H1 (cell line): ENCODE measurements at regions not wholly inside any gene's neighbourhood (a gene's known extent, or its start where the extent isn't known, plus 50 kb on each side); places are given as distances from the start of the nearest gene placed in this dataset.

Source experiments
- CTCF ChIA-PET: fragments of 300-600 bp; sonication (Branson Sonifier 250); formaldehyde crosslinking; loops from one replicate; lab custom pipeline; 2021; ENCODE audit not compliant: partially characterized antibody; lab: Charles Lee
- POLR2A ChIA-PET: fragments of 300-600 bp; sonication (Branson Sonifier 250); formaldehyde crosslinking; loops from one replicate; lab custom pipeline; 2021; ENCODE audit warnings: inconsistent platforms; ENCODE audit not compliant: partially characterized antibody; lab: Charles Lee
- DNase-seq, 2 experiments: peaks; one replicate each; pipeline versions ENCODE4 v3.0.0 to v3.0.0-alpha.2; 2010 to 2022; ENCODE audit warnings: low spot score in 2 of 2, low read depth in 1 of 2, mixed read lengths in 1 of 2
- FAIRE-seq: peaks from 2 replicates; lab custom pipeline; 2011; peaks lifted over from hg19 to GRCh38; lab: Jason Lieb, UNC
- H2AFZ ChIP-seq: 2 replicates; pipeline ENCODE4 v1.8.1; 2012; ENCODE audit warnings: low read length, inconsistent platforms
- H2AK5ac ChIP-seq: 2 replicates; pipeline ENCODE4 v1.6.1; 2013; ENCODE audit warnings: low read depth, low read length
- H2BK120ac ChIP-seq: replicated peaks from 2 replicates; pipeline ENCODE3; 2013; ENCODE audit warnings: low read depth, low read length, inconsistent platforms
- H2BK12ac ChIP-seq: 2 replicates; pipeline ENCODE4 v1.6.1; 2013; ENCODE audit warnings: low read depth, low read length
- H2BK15ac ChIP-seq: 2 replicates; pipeline ENCODE4 v1.6.1; 2013; ENCODE audit warnings: low read length
- H2BK20ac ChIP-seq: 2 replicates; pipeline ENCODE4 v1.6.1; 2013; ENCODE audit warnings: low read length
- H2BK5ac ChIP-seq: 2 replicates; pipeline ENCODE4 v1.6.1; 2013; ENCODE audit warnings: low read depth, low read length
- H3K14ac ChIP-seq: 2 replicates; pipeline ENCODE4 v1.6.1; 2013; ENCODE audit warnings: inconsistent platforms; ENCODE audit not compliant: insufficient read length
- H3K18ac ChIP-seq: 2 replicates; pipeline ENCODE4 v1.6.1; 2013; ENCODE audit warnings: low read length; ENCODE audit errors: extremely low read depth
- H3K23ac ChIP-seq: 2 replicates; pipeline ENCODE4 v1.6.1; 2013; ENCODE audit warnings: inconsistent platforms; ENCODE audit not compliant: insufficient read length
- H3K23me2 ChIP-seq: 2 replicates; pipeline ENCODE4 v1.6.1; 2013; ENCODE audit warnings: low read depth, low read length
- H3K27ac ChIP-seq: 2 replicates; pipeline ENCODE4 v1.6.1; 2011; ENCODE audit warnings: low read depth, low read length, inconsistent platforms
- H3K27me3 ChIP-seq, 4 experiments: replicated peaks in 1 of 4; 1 replicate in 1 of 4; 2 replicates in 3 of 4; pipeline versions ENCODE4 v1.6.1 to v1.8.1; 2011 to 2013; ENCODE audit warnings: low read length in 3 of 4, mild to moderate bottlenecking in 3 of 4, inconsistent platforms in 2 of 4, mixed read lengths in 2 of 4, moderate library complexity in 1 of 4; ENCODE audit not compliant: control insufficient read depth in 3 of 4, insufficient read depth in 3 of 4; ENCODE audit errors: extremely low read depth in 1 of 4
- H3K36me3 ChIP-seq, 4 experiments: 2 replicates each; pipeline versions ENCODE4 v1.6.1 to v1.8.1; 2011 to 2013; ENCODE audit warnings: mild to moderate bottlenecking in 4 of 4, low read length in 3 of 4, moderate library complexity in 2 of 4, control low read depth in 1 of 4, inconsistent platforms in 1 of 4; ENCODE audit not compliant: insufficient read depth in 4 of 4, control insufficient read depth in 2 of 4
- H3K4ac ChIP-seq: replicated peaks from 2 replicates; pipeline ENCODE3; 2013; ENCODE audit warnings: low read length, low read depth, mixed read lengths, inconsistent platforms; ENCODE audit not compliant: insufficient read length
- H3K4me1 ChIP-seq, 4 experiments: replicated peaks in 1 of 4; 1 replicate in 1 of 4; 2 replicates in 3 of 4; pipeline versions ENCODE4 v1.6.1 to v1.8.1; 2011 to 2013; ENCODE audit warnings: low read length in 3 of 4, inconsistent platforms in 2 of 4, mixed read lengths in 1 of 4; ENCODE audit not compliant: insufficient read depth in 4 of 4, control insufficient read depth in 3 of 4
- H3K4me2 ChIP-seq, 2 experiments: 2 replicates each; pipeline versions ENCODE4 v1.6.1 to v1.8.1; 2011 to 2013; ENCODE audit warnings: low read depth in 2 of 2, low read length in 2 of 2, control low read depth in 1 of 2, inconsistent platforms in 1 of 2, mild to moderate bottlenecking in 1 of 2; ENCODE audit not compliant: insufficient read depth in 1 of 2
- H3K4me3 ChIP-seq, 4 experiments: fragments of 200-600, 300-600 bp in 1 of 4; sonication (generic), shearing (Covaris generic), sonication (Bioruptor Twin) in 1 of 4; 2 replicates each; pipeline versions ENCODE4 v1.5.1 to v1.8.1; 2011 to 2016; ENCODE audit warnings: low read length in 4 of 4, low read depth in 3 of 4, control low read depth in 2 of 4, inconsistent platforms in 2 of 4, mild to moderate bottlenecking in 2 of 4, mixed read lengths in 1 of 4, moderate library complexity in 1 of 4; ENCODE audit not compliant: insufficient read depth in 2 of 4; ENCODE audit errors: extremely low read depth in 1 of 4
- H3K56ac ChIP-seq: replicated peaks from 2 replicates; pipeline ENCODE3; 2013; ENCODE audit warnings: low read depth, mild to moderate bottlenecking, mixed read lengths, low read length, inconsistent platforms; ENCODE audit not compliant: insufficient read length
- H3K79me1 ChIP-seq: 2 replicates; pipeline ENCODE4 v1.6.1; 2013; ENCODE audit warnings: low read depth, low read length, control low read depth
- H3K79me2 ChIP-seq, 2 experiments: 2 replicates each; pipeline versions ENCODE4 v1.6.1 to v1.8.1; 2012 to 2013; ENCODE audit warnings: low read length in 2 of 2, mild to moderate bottlenecking in 2 of 2, inconsistent platforms in 1 of 2; ENCODE audit not compliant: insufficient read depth in 2 of 2, control insufficient read depth in 1 of 2
- H3K9ac ChIP-seq, 4 experiments: replicated peaks in 1 of 4; 1 replicate in 1 of 4; 2 replicates in 3 of 4; pipeline versions ENCODE4 v1.6.1 to v1.8.1; 2011 to 2013; ENCODE audit warnings: low read depth in 3 of 4, low read length in 3 of 4, control low read depth in 2 of 4, mild to moderate bottlenecking in 2 of 4, moderate library complexity in 2 of 4, inconsistent platforms in 1 of 4; ENCODE audit errors: extremely low read depth in 1 of 4
- H3K9me3 ChIP-seq, 2 experiments: 2 replicates each; pipeline versions ENCODE4 v1.6.1 to v1.8.1; 2012 to 2013; ENCODE audit warnings: mild to moderate bottlenecking in 2 of 2, moderate library complexity in 2 of 2, control low read depth in 1 of 2, inconsistent platforms in 1 of 2, low read depth in 1 of 2, low read length in 1 of 2, mixed read lengths in 1 of 2; ENCODE audit not compliant: insufficient read depth in 2 of 2
- H4K20me1 ChIP-seq, 2 experiments: replicated peaks in 1 of 2; 2 replicates each; pipeline versions ENCODE3 to v1.8.1; 2011 to 2013; ENCODE audit warnings: inconsistent platforms in 2 of 2, low read length in 2 of 2, mild to moderate bottlenecking in 1 of 2; ENCODE audit not compliant: insufficient read depth in 2 of 2, control insufficient read depth in 1 of 2
- H4K5ac ChIP-seq: 2 replicates; pipeline ENCODE4 v1.6.1; 2013; ENCODE audit warnings: low read length, low read depth, mixed read lengths, inconsistent platforms; ENCODE audit not compliant: insufficient read length
- H4K8ac ChIP-seq: 2 replicates; pipeline ENCODE4 v1.8.0; 2013; ENCODE audit warnings: mild to moderate bottlenecking, moderate library complexity, low read length, inconsistent platforms; ENCODE audit not compliant: insufficient read depth; ENCODE audit errors: extremely low read depth
- H4K91ac ChIP-seq: replicated peaks from 2 replicates; pipeline ENCODE3; 2013; ENCODE audit warnings: low read length, mixed read lengths, inconsistent platforms; ENCODE audit not compliant: insufficient read length
- BCL11A ChIP-seq, 2 experiments: IDR thresholded peaks; one replicate each; pipeline ENCODE4 v1.6.1; 2011; ENCODE audit warnings: low read depth in 2 of 2, low read length in 2 of 2, mild to moderate bottlenecking in 2 of 2
- BRCA1 ChIP-seq: IDR thresholded peaks from 2 replicates; pipeline ENCODE4 v1.6.1; 2012; ENCODE audit warnings: low read depth, low read length, improper control_type of control experiment
- KDM4A ChIP-seq: IDR thresholded peaks from one replicate; pipeline ENCODE4 v1.7.1; 2012; ENCODE audit warnings: low read depth, mild to moderate bottlenecking, moderate library complexity, low read length, inconsistent platforms; ENCODE audit not compliant: severe bottlenecking
- POU5F1 ChIP-seq: IDR thresholded peaks from 2 replicates; pipeline ENCODE4 v1.6.1; 2011; ENCODE audit warnings: low read depth, mild to moderate bottlenecking, low read length, moderate library complexity
- RBBP5 ChIP-seq: IDR thresholded peaks from 2 replicates; pipeline ENCODE4 v1.7.1; 2012; ENCODE audit warnings: low read depth, mild to moderate bottlenecking, inconsistent platforms, low read length, moderate library complexity, borderline replicate concordance
- SRF ChIP-seq: IDR thresholded peaks from 2 replicates; pipeline ENCODE4 v1.6.1; 2011; ENCODE audit warnings: mild to moderate bottlenecking, low read depth, low read length, moderate library complexity
- SUZ12 ChIP-seq: fragments of 200-600 bp; sonication (generic); IDR thresholded peaks from 2 replicates; pipeline ENCODE4 v1.6.1; 2012; ENCODE audit warnings: mild to moderate bottlenecking, inconsistent platforms, low read length, moderate library complexity, mixed read lengths
- WGBS, 2 experiments: shearing (Covaris generic) in 1 of 2; methylation state at CpG; one replicate each; pipeline versions ENCODE4 v1.1.6 to v1.1.7; 2013 to 2015; ENCODE audit warnings: low lambda C conversion rate in 2 of 2, mixed read lengths in 2 of 2, inconsistent platforms in 1 of 2, low coverage in 1 of 2, missing lambda C conversion rate in 1 of 2; ENCODE audit not compliant: insufficient replicate concordance in 2 of 2, insufficient coverage in 1 of 2, insufficient read length in 1 of 2; ENCODE audit errors: extremely low coverage in 1 of 2, missing lambda C conversion rate in 1 of 2; 5-methylcytosine and 5-hydroxymethylcytosine counted together

GRCh38 chr1:207248544-207249198 lies 72.8 kb upstream of the CD55 start:
- Histone ChIP-seq H2BK5ac (no peak overlapping the region), H2BK120ac (no peak overlapping the region), H2BK20ac (no peak overlapping the region), H3K23me2 (no peaks in the 10 kb centered on the region), H3K23ac (no peak overlapping the region), H3K9me3 (no peaks in the 10 kb centered on the region), H3K4me2 (no peak overlapping the region), H4K91ac (no peak overlapping the region), H3K4ac (no peak overlapping the region), H3K4me1 (no peaks in the 10 kb centered on the region), H3K4me3 (no peak overlapping the region), H3K14ac (no peak overlapping the region), H3K56ac (no peak overlapping the region), H2AFZ (0 out of 2 replicates have a peak overlapping the region, but pooled peaks have one; percentile 4), H3K9ac (no peak overlapping the region), H3K27me3 (no peaks in the 10 kb centered on the region), H2BK12ac (no peak overlapping the region), H4K20me1 (no peaks in the 10 kb centered on the region), H2BK15ac (no peak overlapping the region), H3K27ac (no peak overlapping the region), H3K79me2 (no peaks in the 10 kb centered on the region), H3K79me1 (no peaks in the 10 kb centered on the region), H2AK5ac (no peak overlapping the region), H4K5ac (no peak overlapping the region), H3K18ac (no peak overlapping the region), H3K36me3 (no peaks in the 10 kb centered on the region), H4K8ac (no peak overlapping the region)
- DNase-seq = no peak
- FAIRE-seq = no peak
- 91% methylated on average over 3 of the region's 3 CpGs; no CpG with 5 or more reads in 1 of the 2 experiments for WGBS, 2 experiments
- TF ChIP-seq BRCA1 (no peak), SUZ12 (no peak), RBBP5 (no peak), KDM4A (no peak), BCL11A (IDR thresholded peaks at IDR 0.05; ENCODE audit: low read depth in 2 of 2, low read length in 2 of 2) (no peak), POU5F1 (no peak), SRF (no peak)
- ChIA-PET POLR2A (no interaction called here), CTCF (interaction anchor here (1.1 to 1.4 kb wide), 2 partner anchors 11 to 156 kb away, joined by 4 to 8 read pairs; no protein-coding TSS in a partner anchor)
